ENCODE measurements at regions not wholly inside any gene's neighbourhood (a gene's known extent, or its start where the extent isn't known, plus 50 kb on each side); places are given as distances from the start of the nearest gene placed in this dataset.
"Not testable (repeated sequence)": the region's sequence is repeated elsewhere in the genome, so short reads cannot be mapped to it uniquely, and the experiment has no call there.

- DNase-seq (ENCODE audit: low read depth) = no peak
- TF ChIP-seq CTCF (conservative IDR thresholded peaks at IDR 0.05; ENCODE audit: low read depth, low read length) = no peak
- H3K4me3 ChIP-seq (ENCODE audit: low read depth, low read length) = no peak overlapping the region
Observed at GRCh38 chr20:55937283-55937682, 68.0 kb downstream of the CBLN4 start.

GRCh38 chr20:55936209-55936595 lies 69.1 kb downstream of the CBLN4 start:
- no peak for TF ChIP-seq CTCF (conservative IDR thresholded peaks at IDR 0.05; ENCODE audit: low read depth, low read length)
- DNase-seq (ENCODE audit: low read depth) = no peak
- H3K4me3 ChIP-seq (ENCODE audit: low read depth, low read length) = no peak overlapping the region

GRCh38 chr20:55935448-55936208 lies 69.7 kb downstream of the CBLN4 start:
- TF ChIP-seq CTCF (conservative IDR thresholded peaks at IDR 0.05; ENCODE audit: low read depth, low read length) = no peak
- H3K4me3 ChIP-seq (ENCODE audit: low read depth, low read length) = no peak overlapping the region
- DNase-seq (ENCODE audit: low read depth) = no peak

GRCh38 chr20:55934146-55934545 lies 71.2 kb downstream of the CBLN4 start:
- DNase-seq (ENCODE audit: low read depth) = no peak
- no peak overlapping the region for H3K4me3 ChIP-seq (ENCODE audit: low read depth, low read length)
- TF ChIP-seq CTCF (conservative IDR thresholded peaks at IDR 0.05; ENCODE audit: low read depth, low read length) = no peak

- not testable (repeated sequence) for DNase-seq (ENCODE audit: low read depth); H3K4me3 ChIP-seq (ENCODE audit: low read depth, low read length)
Observed at GRCh38 chr20:55930876-55931275, 74.4 kb downstream of the CBLN4 start.

GRCh38 chr20:55928266-55928665 lies 77.1 kb downstream of the CBLN4 start:
- no peak overlapping the region for H3K4me3 ChIP-seq (ENCODE audit: low read depth, low read length)
- TF ChIP-seq CTCF (conservative IDR thresholded peaks at IDR 0.05; ENCODE audit: low read depth, low read length) = no peak
- no peak for DNase-seq (ENCODE audit: low read depth)

- DNase-seq (ENCODE audit: low read depth) = no peak
- no peak overlapping the region for H3K4me3 ChIP-seq (ENCODE audit: low read depth, low read length)
- TF ChIP-seq CTCF (conservative IDR thresholded peaks at IDR 0.05; ENCODE audit: low read depth, low read length) = no peak
Observed at GRCh38 chr20:55919956-55920355, 85.4 kb downstream of the CBLN4 start.

All from epithelial cell of proximal tubule (primary cell).